ENCODE measurements at regions not wholly inside any gene's neighbourhood (a gene's known extent, or its start where the extent isn't known, plus 50 kb on each side); places are given as distances from the start of the nearest gene placed in this dataset.

GRCh38 chr7:156480671-156481070, 159.9 kb upstream of the RNF32 start:
- DNase-seq (ENCODE audit: low read depth in 3 of 3), result no peak

GRCh38 chr7:156479596-156479995, 161.0 kb upstream of the RNF32 start:
- DNase-seq (ENCODE audit: low read depth in 3 of 3), result no peak

GRCh38 chr7:156478486-156478885, 162.1 kb upstream of the RNF32 start:
- no peak for DNase-seq (ENCODE audit: low read depth in 3 of 3)

GRCh38 chr7:156475666-156476065, 164.9 kb upstream of the RNF32 start:
- DNase-seq (ENCODE audit: low read depth in 3 of 3), result no peak

GRCh38 chr7:156475179-156475578, 165.4 kb upstream of the RNF32 start:
- DNase-seq (ENCODE audit: low read depth in 3 of 3), result no peak

- no peak for DNase-seq (ENCODE audit: low read depth in 3 of 3)
These were observed 166.3 kb upstream of the RNF32 start for GRCh38 chr7:156474241-156474743.

GRCh38 chr7:156473476-156474240, 166.9 kb upstream of the RNF32 start:
- DNase-seq (ENCODE audit: low read depth in 3 of 3), result peak in 2 of 3 experiments; percentile 3 to 21

GRCh38 chr7:156472267-156472666, 168.3 kb upstream of the RNF32 start:
- DNase-seq (ENCODE audit: low read depth in 3 of 3), result no peak

- DNase-seq (ENCODE audit: low read depth in 3 of 3), result no peak
These were observed 169.9 kb upstream of the RNF32 start for GRCh38 chr7:156470399-156471320.

GRCh38 chr7:156466955-156467625, 173.5 kb upstream of the RNF32 start:
- no peak for DNase-seq (ENCODE audit: low read depth in 3 of 3)

- no peak for DNase-seq (ENCODE audit: low read depth in 3 of 3)
These were observed 174.3 kb upstream of the RNF32 start for GRCh38 chr7:156466272-156466671.

- no peak for DNase-seq (ENCODE audit: low read depth in 3 of 3)
These were observed 175.4 kb upstream of the RNF32 start for GRCh38 chr7:156465186-156465585.

GRCh38 chr7:156464339-156464738, 176.2 kb upstream of the RNF32 start:
- DNase-seq (ENCODE audit: low read depth in 3 of 3), result no peak

- no peak for DNase-seq (ENCODE audit: low read depth in 3 of 3)
These were observed 177.3 kb upstream of the RNF32 start for GRCh38 chr7:156463280-156463679.

GRCh38 chr7:156461881-156462665, 178.5 kb upstream of the RNF32 start:
- no peak for DNase-seq (ENCODE audit: low read depth in 3 of 3)

GRCh38 chr7:156460858-156461627, 179.5 kb upstream of the RNF32 start:
- DNase-seq (ENCODE audit: low read depth in 3 of 3), result no peak

- DNase-seq (ENCODE audit: low read depth in 3 of 3), result no peak
These were observed 181.0 kb upstream of the RNF32 start for GRCh38 chr7:156459582-156459981.

GRCh38 chr7:156459067-156459466, 181.5 kb upstream of the RNF32 start:
- no peak for DNase-seq (ENCODE audit: low read depth in 3 of 3)

- no peak for DNase-seq (ENCODE audit: low read depth in 3 of 3)
These were observed 182.6 kb upstream of the RNF32 start for GRCh38 chr7:156458011-156458410.

GRCh38 chr7:156456503-156457115, 184.0 kb upstream of the RNF32 start:
- DNase-seq (ENCODE audit: low read depth in 3 of 3), result no peak

All from stimulated activated CD4-positive, alpha-beta T cell treated with anti-CD3 and anti-CD28 coated beads, TNF-alpha, amount 100 ng/mL, for 24 hours (primary cell).